Stimulated activated CD8-positive, alpha-beta memory T cell treated with anti-CD3 and anti-CD28 coated beads, Interleukin-4, amount 100 ng/mL, for 1 hour (primary cell): ENCODE measurements at regions not wholly inside any gene's neighbourhood (a gene's known extent, or its start where the extent isn't known, plus 50 kb on each side); places are given as distances from the start of the nearest gene placed in this dataset.

Experiments
- DNase-seq, 2 donors: peaks; one replicate each; pipeline ENCODE4 v3.0.0-alpha.2; 2020; ENCODE audit warnings: low read depth in 2 of 2, low spot score in 1 of 2

- DNase-seq = no peak
These were observed 171.1 kb upstream of the IRX6 start for GRCh38 chr16:55152875-55153390.

DNA sequence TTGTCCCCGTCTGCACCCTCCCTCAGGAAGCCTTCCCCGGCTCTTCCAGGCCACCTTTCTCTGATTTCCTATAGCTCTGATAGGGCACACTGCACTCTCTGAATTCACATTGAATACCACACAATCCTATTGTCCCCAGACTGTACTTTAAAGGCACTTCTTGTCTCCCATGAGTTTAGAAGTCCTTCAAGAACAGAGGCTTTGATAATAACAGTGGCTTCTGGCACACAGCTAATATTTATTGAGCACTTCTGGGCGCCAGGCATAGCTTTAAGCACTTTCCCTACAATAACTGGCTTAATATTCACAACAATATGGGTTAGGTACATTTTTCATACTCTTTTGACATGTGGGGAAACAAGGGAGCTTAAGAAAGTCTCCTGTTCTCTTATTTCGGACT, 169.7 kb upstream of the IRX6 start:
- no peak for DNase-seq

GRCh38 chr16:55154956-55155355, 169.0 kb upstream of the IRX6 start:
- DNase-seq = no peak

DNA sequence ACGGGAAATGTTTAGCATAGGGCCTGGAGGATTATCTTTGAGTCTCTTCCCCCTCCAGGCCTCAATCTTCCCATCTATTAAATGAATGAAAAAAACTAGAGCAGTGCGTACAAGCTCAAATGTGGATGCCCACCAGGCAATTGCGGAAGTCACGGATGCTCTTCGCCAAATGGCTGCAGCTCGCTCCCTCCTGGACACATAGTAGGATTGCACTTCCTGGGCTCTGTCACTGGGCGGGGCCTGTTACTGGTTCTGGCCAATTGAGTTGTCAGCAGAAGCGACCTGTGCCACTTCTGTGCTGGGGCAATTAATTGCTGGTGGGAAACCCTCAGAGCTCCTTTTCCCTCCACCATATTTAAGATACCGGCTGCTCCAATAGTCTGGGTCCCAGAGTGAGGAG, 168.2 kb upstream of the IRX6 start:
- DNase-seq = no peak

DNA sequence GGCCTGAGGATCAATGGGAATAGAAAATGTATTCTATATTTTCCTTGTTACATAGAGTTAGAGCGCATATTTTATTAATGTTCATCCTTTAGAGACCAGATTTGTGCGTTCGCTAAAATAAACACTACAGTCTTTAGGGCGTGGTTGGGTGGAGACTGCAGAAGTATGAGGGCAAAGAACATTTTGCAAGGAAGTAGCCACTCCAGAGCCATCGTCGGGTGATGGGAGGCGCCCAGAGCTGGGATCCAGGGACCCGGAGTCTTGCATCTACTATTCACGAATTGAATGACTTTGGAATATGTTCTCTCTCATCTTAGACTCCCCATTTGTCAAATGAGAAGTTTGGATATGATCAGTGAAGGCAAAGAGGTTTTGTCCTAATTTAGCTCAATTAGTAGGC, 154.2 kb upstream of the IRX6 start:
- DNase-seq = no peak

DNA sequence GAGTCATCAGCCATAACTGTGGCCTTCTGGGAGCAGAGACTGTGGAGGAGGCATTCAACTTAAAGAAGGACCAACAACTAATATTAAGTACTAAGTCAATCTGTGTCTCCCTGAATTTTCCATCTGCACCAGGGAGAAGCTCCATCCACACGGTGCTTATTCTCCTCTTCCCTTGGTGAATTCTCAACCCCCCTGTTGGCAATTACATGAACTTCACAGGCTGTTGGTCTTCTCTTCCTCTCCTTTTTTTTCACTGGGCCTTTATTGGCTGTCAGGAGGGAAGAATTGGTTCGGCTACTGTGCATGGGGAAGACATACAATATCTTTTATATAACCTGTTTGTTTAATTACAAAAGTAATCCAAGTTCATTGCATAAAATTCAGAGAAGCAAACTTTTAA, 152.8 kb upstream of the IRX6 start:
- no peak for DNase-seq

GRCh38 chr16:55175389-55175788, 148.6 kb upstream of the IRX6 start:
- DNase-seq = no peak

DNA sequence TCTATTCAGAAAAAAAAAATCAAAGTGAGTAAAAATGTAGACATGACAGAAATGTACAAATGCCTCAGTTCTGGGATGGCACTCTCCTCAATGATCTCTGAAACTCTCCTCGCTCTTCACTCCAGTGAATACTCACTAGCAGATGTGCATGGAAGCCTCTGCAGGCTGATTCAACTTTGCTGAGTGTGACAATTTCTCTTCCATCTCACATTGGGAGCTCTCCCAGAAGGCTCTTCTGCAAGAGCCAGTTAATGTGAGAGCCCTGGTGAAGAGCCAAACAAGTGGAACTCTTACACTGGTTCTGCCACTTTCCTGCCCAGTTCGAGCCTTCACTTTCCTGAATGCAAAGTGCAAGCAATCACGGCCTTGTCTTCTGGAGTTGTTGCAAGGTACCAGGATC, 147.1 kb upstream of the IRX6 start:
- no peak for DNase-seq

GRCh38 chr16:55179411-55179810, 144.6 kb upstream of the IRX6 start:
- DNase-seq = no peak

GRCh38 chr16:55179852-55180585, 144.0 kb upstream of the IRX6 start:
- DNase-seq = no peak

GRCh38 chr16:55184052-55184451, 140.0 kb upstream of the IRX6 start:
- DNase-seq = no peak

DNA sequence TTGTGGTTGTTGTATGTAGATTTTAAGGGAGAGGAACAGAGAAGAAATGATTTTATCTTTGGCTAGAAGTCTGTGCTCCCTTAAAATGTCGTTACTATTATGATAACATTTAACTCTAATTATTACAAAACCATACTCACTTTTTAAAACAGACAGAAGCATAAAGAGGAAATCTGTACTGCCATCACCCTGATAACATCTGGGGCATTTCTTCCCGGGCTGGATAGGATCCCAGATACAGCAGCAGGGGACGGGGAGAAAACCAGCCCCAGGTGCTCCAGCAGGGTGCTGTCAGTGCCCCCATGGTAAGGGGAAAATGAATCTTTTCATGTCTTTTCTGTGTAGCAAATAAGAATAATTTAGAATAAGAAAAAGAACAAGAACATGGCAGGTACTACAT, 139.4 kb upstream of the IRX6 start:
- no peak for DNase-seq

DNA sequence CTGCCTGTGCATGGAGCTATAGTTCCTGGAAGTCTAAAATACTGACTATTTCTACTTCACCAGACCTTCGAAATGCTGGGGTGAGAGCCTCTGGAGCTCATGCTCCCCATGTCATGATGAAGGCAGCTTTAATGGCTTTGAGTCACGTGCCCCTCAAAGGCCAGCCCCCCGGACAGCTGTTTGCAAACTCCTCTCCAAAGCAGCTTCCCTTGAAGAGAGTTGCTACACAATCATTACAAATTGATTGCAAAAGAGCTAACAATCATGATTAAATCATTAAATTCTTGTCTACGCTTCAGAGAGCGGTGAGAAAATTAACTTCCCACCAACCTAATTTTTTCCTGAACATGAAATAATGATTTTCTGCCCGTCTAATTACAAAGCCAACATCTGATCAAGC, 134.8 kb upstream of the IRX6 start:
- DNase-seq = no peak

DNA sequence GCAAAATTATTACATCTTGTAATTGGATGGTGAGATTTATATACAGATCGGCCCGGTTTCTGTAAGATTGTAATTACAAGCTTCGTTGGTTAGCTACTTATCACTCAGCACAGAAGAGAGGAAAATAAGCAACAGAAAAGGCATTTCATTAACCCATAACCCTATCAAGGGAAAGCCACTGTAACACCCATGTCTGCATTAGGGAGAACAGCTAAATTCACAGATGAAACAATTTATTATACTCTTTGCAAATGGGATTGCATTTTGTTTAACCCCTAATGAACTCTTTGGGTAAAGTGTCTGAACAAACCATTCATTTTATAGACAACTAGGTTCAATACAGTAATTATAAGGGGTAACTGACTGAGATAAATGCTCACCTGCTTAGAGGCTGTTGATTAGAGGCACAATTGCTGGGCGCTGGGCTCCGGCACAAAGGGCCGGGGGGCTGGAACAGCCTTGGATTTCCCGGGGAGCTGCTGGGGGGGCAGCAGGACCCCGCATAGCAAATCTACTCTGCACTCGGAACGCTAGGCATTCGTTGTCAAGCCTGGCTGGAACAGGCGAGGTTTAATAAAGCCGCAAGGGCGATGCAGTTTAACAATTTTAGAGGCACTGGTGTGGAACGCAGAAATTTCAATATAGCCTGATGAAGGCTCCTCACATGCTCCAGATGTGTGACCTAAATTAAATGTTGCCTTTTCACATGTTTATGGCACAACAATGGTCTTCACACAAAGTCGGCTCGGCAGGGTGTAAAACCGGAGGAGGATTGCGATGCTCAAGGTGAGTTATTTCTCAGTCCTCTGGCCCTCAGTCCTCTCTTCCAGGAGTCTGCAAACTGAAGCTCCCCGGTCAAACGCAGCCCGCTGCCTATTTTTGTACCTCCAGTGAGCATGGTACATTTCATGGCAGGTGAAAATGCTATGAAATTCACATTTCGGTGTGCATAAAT, 134.0 kb upstream of the IRX6 start:
- DNase-seq = no peak

- no peak for DNase-seq
These were observed 131.3 kb upstream of the IRX6 start for GRCh38 chr16:55192734-55193133.

DNA sequence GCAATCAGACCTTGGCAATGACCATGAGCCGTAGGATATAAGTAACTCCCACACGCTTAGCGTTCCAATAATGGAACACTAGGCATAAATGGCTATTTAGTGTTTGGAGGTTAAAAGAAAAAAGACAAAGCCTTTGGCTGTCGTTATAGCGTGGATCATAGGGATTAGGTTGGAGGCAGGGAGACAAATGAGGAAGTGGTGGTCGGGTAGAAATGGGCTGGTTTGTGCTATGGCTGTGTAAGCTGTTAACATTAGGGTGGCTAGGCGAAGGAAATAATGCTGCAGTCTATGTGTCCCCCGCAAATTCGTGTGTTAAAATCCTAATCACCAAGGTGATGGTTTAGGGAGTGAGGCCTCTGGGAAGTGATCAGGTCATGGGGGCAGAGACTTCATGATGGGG, 120.4 kb upstream of the IRX6 start:
- no peak for DNase-seq

DNA sequence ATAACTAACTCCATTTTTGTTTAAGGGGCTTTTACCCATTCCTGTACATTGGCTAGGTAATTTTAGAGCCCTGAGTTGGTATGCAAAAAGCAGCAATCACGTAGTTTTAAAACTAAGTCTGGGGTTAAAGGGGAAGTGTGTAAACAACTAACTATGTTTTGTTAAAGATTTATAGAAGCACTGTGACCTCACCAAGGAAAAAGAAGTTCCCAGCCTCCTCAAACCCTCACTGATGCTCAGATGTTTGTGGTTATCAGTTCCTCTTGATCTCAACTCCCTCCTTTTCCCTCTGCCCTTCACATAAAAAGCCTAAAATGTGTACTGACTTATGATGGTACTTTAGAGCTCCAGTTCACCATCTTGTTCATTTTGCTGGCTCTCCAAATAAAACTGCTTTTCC, 119.9 kb upstream of the IRX6 start:
- no peak for DNase-seq

- DNase-seq = no peak
These were observed 119.1 kb upstream of the IRX6 start for GRCh38 chr16:55204923-55205322.

GRCh38 chr16:55207693-55208428, 116.1 kb upstream of the IRX6 start:
- no peak for DNase-seq

- DNase-seq = no peak
These were observed 114.4 kb upstream of the IRX6 start for GRCh38 chr16:55209626-55210025.

- no peak for DNase-seq
These were observed 111.2 kb upstream of the IRX6 start for GRCh38 chr16:55212791-55213190.

- no peak for DNase-seq
These were observed 109.6 kb upstream of the IRX6 start for GRCh38 chr16:55214412-55214811.
